GM18907 (cell line): ENCODE measurements at regions not wholly inside any gene's neighbourhood (a gene's known extent, or its start where the extent isn't known, plus 50 kb on each side); places are given as distances from the start of the nearest gene placed in this dataset.

Source experiments
- ATAC-seq: cut with Tn5 transposase; IDR thresholded peaks from one replicate; pipeline ENCODE4 v1.9.1; 2021; ENCODE audit warnings: mild to moderate bottlenecking, moderate library complexity; ENCODE audit not compliant: unreplicated experiment

DNA sequence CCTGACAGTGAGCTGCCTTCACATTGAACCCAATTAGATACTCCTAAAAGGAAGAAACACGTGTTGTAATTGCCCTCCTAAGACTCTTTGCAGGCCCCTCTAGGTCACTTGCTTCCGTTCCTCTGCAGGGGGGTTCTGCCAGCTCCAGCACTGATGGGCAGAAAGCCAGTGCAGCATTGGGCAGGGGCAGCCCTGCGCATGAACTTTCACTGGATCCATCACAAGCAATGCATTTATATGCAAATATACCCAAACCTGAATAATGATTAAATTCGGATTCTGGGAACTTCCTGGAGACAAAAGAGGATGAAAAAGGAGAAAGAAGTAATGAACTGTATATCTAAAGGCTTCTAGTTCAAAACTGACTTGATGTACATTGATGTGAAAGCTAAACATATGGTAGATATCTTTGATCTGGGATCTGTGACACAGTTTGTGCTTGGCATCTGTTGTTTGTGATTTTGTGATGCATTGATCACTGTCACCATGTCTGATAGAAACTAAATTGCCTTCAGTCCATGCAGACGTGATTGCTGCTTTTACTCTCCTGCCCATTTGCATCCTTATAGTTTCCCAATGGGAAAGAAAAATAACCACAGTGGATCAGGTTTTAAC is 313.4 kb downstream of the DEPDC1B start:
- no peak for ATAC-seq

DNA sequence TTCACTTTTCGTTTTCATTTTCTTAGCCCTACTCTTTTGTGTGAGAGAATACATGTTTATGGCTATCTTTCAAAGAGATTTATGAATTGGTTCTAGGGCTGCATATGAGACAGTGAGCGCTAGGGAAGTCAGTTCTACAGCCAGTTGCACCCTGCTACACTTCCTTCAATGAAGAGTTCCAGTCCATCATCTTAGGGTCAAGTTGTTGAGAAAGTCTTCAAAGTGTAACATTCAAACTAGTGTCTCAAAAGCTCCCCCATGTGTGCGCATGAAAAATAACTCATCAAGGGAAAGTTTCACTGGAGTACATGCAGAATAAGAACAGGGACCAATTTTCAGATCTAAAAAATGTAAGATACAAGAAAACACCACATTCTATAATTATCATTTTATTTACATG is 317.2 kb downstream of the DEPDC1B start:
- ATAC-seq = peak; percentile 55

- no peak for ATAC-seq
Measured at GRCh38 chr5:60379907-60380306, 320.1 kb downstream of the DEPDC1B start.

DNA sequence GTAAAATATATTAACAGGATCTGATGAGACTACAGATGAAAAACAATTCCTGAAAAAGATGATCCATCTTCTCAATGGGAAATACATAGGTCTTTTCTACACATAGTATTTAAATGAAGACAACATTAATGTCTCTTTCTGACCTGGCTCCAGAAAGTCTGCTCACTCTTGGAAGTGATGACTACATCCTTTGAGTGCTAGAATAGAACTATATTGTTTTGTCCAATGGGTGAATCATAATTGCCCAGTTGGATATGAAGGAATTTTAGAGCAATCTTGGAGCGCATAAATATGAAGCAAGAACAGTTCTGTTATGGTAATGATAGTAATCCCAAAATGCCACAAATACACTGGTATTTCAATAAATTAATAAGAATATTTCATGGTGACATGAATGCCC is 322.1 kb downstream of the DEPDC1B start:
- no peak for ATAC-seq

- no peak for ATAC-seq
Measured at GRCh38 chr5:60376860-60377259, 323.1 kb downstream of the DEPDC1B start.

GRCh38 chr5:60374409-60374808 is 325.6 kb downstream of the DEPDC1B start:
- ATAC-seq = no peak

DNA sequence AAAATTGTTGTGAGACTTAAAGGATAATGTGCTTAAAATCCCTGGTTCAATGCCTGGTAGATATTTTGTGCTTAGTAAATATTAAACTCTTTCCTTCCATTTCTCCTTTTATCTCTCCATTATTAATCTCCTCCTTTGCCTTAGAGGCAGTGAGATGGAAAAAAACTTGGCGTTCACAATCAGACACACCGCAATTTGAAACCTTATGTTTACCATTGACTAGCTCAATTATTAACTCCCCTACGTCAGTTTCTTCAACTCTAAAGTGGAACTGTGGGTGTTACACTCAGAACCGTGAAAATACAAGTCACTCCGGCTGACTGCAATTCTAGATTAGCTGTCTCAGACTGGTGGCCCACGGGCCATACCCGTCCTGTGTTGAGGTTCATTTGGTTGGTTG is 327.2 kb downstream of the DEPDC1B start:
- no peak for ATAC-seq

- no peak for ATAC-seq
Measured at GRCh38 chr5:60371065-60371464, 328.9 kb downstream of the DEPDC1B start.

DNA sequence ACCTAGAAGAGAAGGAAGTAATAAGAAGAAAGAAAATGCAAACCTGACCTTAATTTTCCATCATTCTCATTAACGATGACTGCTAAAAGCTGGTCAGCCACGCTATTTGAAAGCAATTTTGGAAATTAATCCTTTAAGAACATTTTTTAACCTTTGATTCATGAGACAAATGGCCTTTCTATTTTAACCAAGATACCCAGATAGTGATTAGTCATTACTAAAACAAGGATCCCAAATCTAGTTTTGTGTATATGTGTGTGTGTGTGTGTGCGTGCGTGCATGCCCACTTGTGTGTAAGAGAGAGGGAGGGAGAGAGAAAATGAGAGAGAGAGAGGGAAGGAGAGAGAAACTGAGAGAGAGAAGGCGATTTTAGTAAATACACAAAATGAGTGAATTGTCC is 329.5 kb downstream of the DEPDC1B start:
- ATAC-seq = no peak

GRCh38 chr5:60369391-60369790 is 330.6 kb downstream of the DEPDC1B start:
- ATAC-seq = no peak

- no peak for ATAC-seq
Measured at GRCh38 chr5:60368100-60368499, 331.9 kb downstream of the DEPDC1B start.

DNA sequence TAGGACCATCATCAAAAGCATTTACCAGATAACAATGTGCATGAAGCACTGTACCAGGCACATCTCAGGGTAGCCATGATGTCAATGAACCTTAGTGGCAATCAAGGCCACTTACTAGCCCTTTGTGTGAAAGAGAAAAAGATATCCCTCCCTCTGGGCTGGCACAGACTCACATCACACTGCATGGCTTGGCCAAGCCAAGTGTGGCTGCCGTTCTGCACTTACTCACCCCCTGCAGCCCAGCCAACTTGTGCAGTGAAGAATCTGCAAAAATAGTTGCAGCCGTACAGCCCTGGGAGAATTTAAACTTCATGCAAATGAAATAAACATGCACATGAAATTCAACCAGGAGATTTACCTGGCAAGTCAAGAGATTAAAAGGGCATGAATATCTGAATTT is 333.5 kb downstream of the DEPDC1B start:
- ATAC-seq = no peak

GRCh38 chr5:60365001-60365400 is 335.0 kb downstream of the DEPDC1B start:
- no peak for ATAC-seq

GRCh38 chr5:60362158-60362557 is 337.8 kb downstream of the DEPDC1B start:
- no peak for ATAC-seq

GRCh38 chr5:60360355-60360754 is 339.6 kb downstream of the DEPDC1B start:
- no peak for ATAC-seq

- ATAC-seq = no peak
Measured at GRCh38 chr5:60357302-60357701, 342.7 kb downstream of the DEPDC1B start.

DNA sequence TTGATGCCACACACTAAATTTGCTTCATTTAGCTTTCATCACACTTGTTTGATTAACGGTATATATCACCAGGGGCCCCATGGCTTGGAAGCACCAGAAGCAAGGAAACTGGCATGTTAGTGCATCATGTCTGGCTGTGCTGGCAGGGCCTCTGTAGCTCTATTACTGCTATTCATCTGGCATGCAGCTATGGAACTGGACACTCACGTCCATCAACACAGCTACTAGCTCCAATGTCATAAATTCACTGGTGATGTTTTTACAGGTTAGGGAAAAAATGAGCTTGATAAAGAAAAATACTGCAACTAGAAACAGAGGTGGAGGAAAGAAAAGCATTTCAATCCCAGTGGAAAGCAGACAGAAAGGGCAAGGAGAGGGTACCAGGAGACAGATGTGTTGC is 343.2 kb downstream of the DEPDC1B start:
- ATAC-seq = no peak

GRCh38 chr5:60355181-60355580 is 344.8 kb downstream of the DEPDC1B start:
- ATAC-seq = no peak

GRCh38 chr5:60354311-60354710 is 345.7 kb downstream of the DEPDC1B start:
- ATAC-seq = no peak

GRCh38 chr5:60352992-60353599 is 346.9 kb downstream of the DEPDC1B start:
- ATAC-seq = no peak

DNA sequence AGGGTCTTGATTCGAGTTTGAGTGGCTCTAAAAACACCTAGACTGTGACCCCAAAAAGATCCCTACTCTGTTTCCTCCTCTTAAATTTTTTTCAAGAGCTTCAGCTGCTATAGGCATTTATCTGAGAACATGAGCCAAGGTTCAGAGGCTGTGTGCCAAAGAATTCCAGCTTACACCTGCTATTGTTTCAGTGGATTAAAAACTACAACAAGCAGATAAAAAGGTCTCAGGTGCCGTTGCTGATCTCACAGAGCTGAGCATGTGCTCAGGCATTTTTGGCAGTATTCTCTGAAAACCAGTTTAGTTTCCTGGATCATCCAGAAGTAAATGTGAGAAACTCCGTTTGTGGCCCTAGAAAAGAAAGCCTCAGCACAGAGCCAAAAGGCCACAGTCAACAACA is 349.2 kb downstream of the DEPDC1B start:
- no peak for ATAC-seq

GRCh38 chr5:60349891-60350415 is 350.0 kb downstream of the DEPDC1B start:
- no peak for ATAC-seq

DNA sequence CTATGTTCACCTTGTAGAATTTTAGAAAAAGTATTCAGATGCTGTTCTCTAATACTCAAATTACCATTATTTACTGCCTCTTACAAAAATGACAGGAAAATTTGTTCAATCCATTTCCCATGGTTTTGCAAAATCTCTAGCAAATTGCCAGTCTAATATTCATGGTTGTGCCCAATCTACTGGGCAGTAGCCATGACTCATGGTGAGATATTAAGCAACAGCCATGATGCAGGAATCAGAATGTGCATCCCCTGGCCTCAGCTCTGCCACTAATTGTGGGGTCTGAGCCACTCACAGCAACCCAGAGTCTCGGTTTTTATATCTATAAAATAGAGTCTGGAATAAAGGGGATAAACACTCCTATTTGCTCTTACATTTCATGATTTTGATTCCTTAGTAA is 353.6 kb downstream of the DEPDC1B start:
- ATAC-seq = no peak
